K562 (cell line): ENCODE measurements at regions not wholly inside any gene's neighbourhood (a gene's known extent, or its start where the extent isn't known, plus 50 kb on each side); places are given as distances from the start of the nearest gene placed in this dataset.

Source experiments
- ARID3A ChIP-seq: IDR thresholded peaks from 2 replicates; pipeline ENCODE4 v1.6.1; 2012; ENCODE audit warnings: low read depth, low read length, improper control_type of control experiment, borderline replicate concordance
- HMBOX1 ChIP-seq: sonication (generic); IDR thresholded peaks from 2 replicates; pipeline ENCODE4 v1.6.1; 2016
- HMGN3 ChIP-seq: IDR thresholded peaks from 2 replicates; pipeline ENCODE4 v1.6.1; 2011; ENCODE audit warnings: borderline replicate concordance, low read depth, mild to moderate bottlenecking, mixed read lengths, low read length; ENCODE audit not compliant: insufficient read length; ENCODE audit errors: extremely low read depth
- RCOR1 ChIP-seq, 2 experiments: IDR thresholded peaks; 2 replicates each; pipeline ENCODE4 v1.6.1; 2012; ENCODE audit warnings: low read depth in 2 of 2, low read length in 2 of 2, borderline replicate concordance in 1 of 2, improper control_type of control experiment in 1 of 2
- STAT5B ChIP-seq: fragments of 250-450 bp; sonication (Bioruptor Pico); IDR thresholded peaks from 2 replicates; pipeline ENCODE4 v1.8.0; 2021; ENCODE audit warnings: mild to moderate bottlenecking, inconsistent platforms
- TARDBP ChIP-seq: fragments of 450-650 bp; IDR thresholded peaks from 2 replicates; pipeline ENCODE4 v1.6.1; 2016
- TF ChIP-seq, protein P1 (sequence below): fragments of 250-450 bp; sonication (Bioruptor Pico); IDR thresholded peaks from 2 replicates; pipeline ENCODE4 v1.5.0; 2020; ENCODE audit warnings: mild to moderate bottlenecking, borderline replicate concordance
- TF ChIP-seq, protein P2 (sequence below), 2 experiments: fragments of 200-800 bp in 1 of 2; sonication (Bioruptor generic) in 1 of 2; sonication (generic) in 1 of 2; formaldehyde crosslinking in 1 of 2; IDR thresholded peaks in 1 of 2; conservative IDR thresholded peaks in 1 of 2; 2 replicates each; pipeline versions ENCODE4 v1.5.0 to v1.6.1; 2016 to 2020; ENCODE audit warnings: missing compliant biosample characterization in 1 of 2, missing genetic modification characterization in 1 of 2, missing genetic modification reagents in 1 of 2

DNA sequence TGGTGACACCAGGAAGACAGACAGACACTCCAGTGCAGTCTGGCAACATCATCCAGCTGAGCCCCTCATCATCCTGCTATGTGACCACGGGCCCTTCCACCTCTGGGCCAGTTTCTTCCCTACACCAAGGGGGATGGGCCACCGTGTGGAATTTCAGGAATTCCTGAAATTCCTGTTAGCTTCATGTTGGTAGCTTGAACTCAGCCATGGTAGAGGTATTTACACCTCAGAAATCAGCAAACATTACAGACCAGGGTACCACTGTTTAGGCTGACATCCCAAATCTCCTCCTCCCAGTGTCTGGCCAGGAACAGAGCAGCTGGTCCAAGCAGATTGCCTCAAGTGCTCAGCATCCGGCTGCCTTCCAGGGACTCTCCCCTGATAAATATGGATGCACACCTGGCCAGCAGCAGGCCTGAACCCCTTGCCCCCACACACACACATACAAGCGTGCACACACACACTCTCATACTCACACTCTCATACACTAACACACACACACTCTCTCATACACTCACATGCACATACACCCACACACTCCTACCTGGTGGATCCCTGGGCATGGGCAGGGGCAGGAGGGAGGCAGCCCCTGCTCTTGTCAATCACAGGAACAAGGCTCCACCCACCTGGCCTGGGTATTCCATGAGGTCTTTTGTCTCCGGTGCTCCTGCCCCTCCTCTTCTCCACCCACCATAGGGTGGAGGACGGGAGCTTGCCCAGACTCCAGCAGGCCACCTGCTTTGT is 85.2 kb downstream of the BUD13 start (continued):
- TF ChIP-seq HMBOX1, result no peak
- TF ChIP-seq, protein P1, sequence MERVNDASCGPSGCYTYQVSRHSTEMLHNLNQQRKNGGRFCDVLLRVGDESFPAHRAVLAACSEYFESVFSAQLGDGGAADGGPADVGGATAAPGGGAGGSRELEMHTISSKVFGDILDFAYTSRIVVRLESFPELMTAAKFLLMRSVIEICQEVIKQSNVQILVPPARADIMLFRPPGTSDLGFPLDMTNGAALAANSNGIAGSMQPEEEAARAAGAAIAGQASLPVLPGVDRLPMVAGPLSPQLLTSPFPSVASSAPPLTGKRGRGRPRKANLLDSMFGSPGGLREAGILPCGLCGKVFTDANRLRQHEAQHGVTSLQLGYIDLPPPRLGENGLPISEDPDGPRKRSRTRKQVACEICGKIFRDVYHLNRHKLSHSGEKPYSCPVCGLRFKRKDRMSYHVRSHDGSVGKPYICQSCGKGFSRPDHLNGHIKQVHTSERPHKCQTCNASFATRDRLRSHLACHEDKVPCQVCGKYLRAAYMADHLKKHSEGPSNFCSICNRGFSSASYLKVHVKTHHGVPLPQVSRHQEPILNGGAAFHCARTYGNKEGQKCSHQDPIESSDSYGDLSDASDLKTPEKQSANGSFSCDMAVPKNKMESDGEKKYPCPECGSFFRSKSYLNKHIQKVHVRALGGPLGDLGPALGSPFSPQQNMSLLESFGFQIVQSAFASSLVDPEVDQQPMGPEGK, result no peak
- no peak for TF ChIP-seq STAT5B (CRISPR knock-in tag)
- no peak for TF ChIP-seq RCOR1 (IDR thresholded peaks at IDR 0.05; ENCODE audit: borderline replicate concordance in 1 of 2, low read depth in 2 of 2, low read length in 2 of 2)
- no peak for TF ChIP-seq TARDBP
- TF ChIP-seq, protein P2, sequence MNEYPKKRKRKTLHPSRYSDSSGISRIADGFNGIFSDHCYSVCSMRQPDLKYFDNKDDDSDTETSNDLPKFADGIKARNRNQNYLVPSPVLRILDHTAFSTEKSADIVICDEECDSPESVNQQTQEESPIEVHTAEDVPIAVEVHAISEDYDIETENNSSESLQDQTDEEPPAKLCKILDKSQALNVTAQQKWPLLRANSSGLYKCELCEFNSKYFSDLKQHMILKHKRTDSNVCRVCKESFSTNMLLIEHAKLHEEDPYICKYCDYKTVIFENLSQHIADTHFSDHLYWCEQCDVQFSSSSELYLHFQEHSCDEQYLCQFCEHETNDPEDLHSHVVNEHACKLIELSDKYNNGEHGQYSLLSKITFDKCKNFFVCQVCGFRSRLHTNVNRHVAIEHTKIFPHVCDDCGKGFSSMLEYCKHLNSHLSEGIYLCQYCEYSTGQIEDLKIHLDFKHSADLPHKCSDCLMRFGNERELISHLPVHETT (CRISPR knock-in tag; conservative IDR thresholded peaks at IDR 0.05 in 1 of 2, IDR thresholded peaks at IDR 0.05 in 1 of 2), result no peak
- no peak for TF ChIP-seq HMGN3
- TF ChIP-seq ARID3A, result no peak
- TF ChIP-seq, all 486 proteins: peak for 0
